Neuronal stem cell (in vitro differentiated cells): ENCODE measurements at regions not wholly inside any gene's neighbourhood (a gene's known extent, or its start where the extent isn't known, plus 50 kb on each side); places are given as distances from the start of the nearest gene placed in this dataset.
A peak's percentile ranks its signal among the peaks of the same experiment; 100 is the strongest.
"Not testable (repeated sequence)": the region's sequence is repeated elsewhere in the genome, so short reads cannot be mapped to it uniquely, and the experiment has no call there.

Experiments
- DNase-seq: peaks from one replicate; pipeline ENCODE4 v3.0.0-alpha.2; 2013; ENCODE audit warnings: low spot score
- H2AFZ ChIP-seq: one replicate; pipeline ENCODE4 v1.6.1; 2013; ENCODE audit warnings: mild to moderate bottlenecking, low read length, inconsistent platforms
- H2AK5ac ChIP-seq: 2 replicates; pipeline ENCODE4 v1.6.1; 2013; ENCODE audit warnings: low read depth, mild to moderate bottlenecking, inconsistent platforms, low read length, moderate library complexity, mixed read lengths
- H2BK120ac ChIP-seq: 2 replicates; pipeline ENCODE4 v1.6.1; 2013; ENCODE audit warnings: low read depth, mild to moderate bottlenecking, inconsistent platforms, low read length, moderate library complexity, mixed read lengths
- H2BK12ac ChIP-seq: one replicate; pipeline ENCODE4 v1.6.1; 2013; ENCODE audit warnings: low read length, inconsistent platforms
- H2BK15ac ChIP-seq: 2 replicates; pipeline ENCODE4 v1.6.1; 2013; ENCODE audit warnings: mild to moderate bottlenecking, low read length, inconsistent platforms, mixed read lengths
- H2BK5ac ChIP-seq: one replicate; pipeline ENCODE4 v1.6.1; 2013; ENCODE audit warnings: inconsistent platforms, mild to moderate bottlenecking, low read length, moderate library complexity
- H3K14ac ChIP-seq: one replicate; pipeline ENCODE4 v1.6.1; 2013; ENCODE audit warnings: low read length, inconsistent platforms
- H3K18ac ChIP-seq: 2 replicates; pipeline ENCODE4 v1.6.1; 2013; ENCODE audit warnings: low read length, inconsistent platforms
- H3K23ac ChIP-seq: 2 replicates; pipeline ENCODE4 v1.6.1; 2013; ENCODE audit warnings: low read depth, mild to moderate bottlenecking, mixed read lengths, low read length, inconsistent platforms; ENCODE audit not compliant: poor library complexity
- H3K27ac ChIP-seq: replicated peaks from 3 replicates; pipeline ENCODE4 v1.5.1; 2013; ENCODE audit warnings: low read length, inconsistent platforms
- H3K27me3 ChIP-seq, 3 experiments: 2 replicates each; pipeline ENCODE4 v1.6.1; 2013; ENCODE audit warnings: low read length in 3 of 3, mild to moderate bottlenecking in 2 of 3, inconsistent platforms in 1 of 3, low read depth in 1 of 3, mixed read lengths in 1 of 3, moderate library complexity in 1 of 3; ENCODE audit not compliant: control insufficient read depth in 3 of 3, insufficient read depth in 3 of 3
- H3K36me3 ChIP-seq, 2 donors: replicated peaks in 1 of 2; 2 replicates each; pipeline ENCODE4 v1.6.1; 2013; ENCODE audit warnings: low read length in 2 of 2; ENCODE audit not compliant: control insufficient read depth in 2 of 2, insufficient read depth in 2 of 2
- H3K4ac ChIP-seq: 2 replicates; pipeline ENCODE4 v1.6.1; 2013; ENCODE audit warnings: inconsistent platforms, mild to moderate bottlenecking, low read length, moderate library complexity
- H3K4me1 ChIP-seq, 2 donors: 1 replicate in 1 of 2; 2 replicates in 1 of 2; pipeline ENCODE4 v1.6.1; 2013; ENCODE audit warnings: low read length in 2 of 2, low read depth in 1 of 2; ENCODE audit not compliant: control insufficient read depth in 2 of 2, insufficient read depth in 1 of 2
- H3K4me2 ChIP-seq: one replicate; pipeline ENCODE4 v1.6.1; 2013; ENCODE audit warnings: mild to moderate bottlenecking, low read length, inconsistent platforms; ENCODE audit not compliant: insufficient read depth, poor library complexity, severe bottlenecking
- H3K4me3 ChIP-seq, 2 donors: 2 replicates each; pipeline ENCODE4 v1.5.1; 2013; ENCODE audit warnings: low read length in 2 of 2, mild to moderate bottlenecking in 2 of 2, inconsistent platforms in 1 of 2, moderate library complexity in 1 of 2
- H3K79me1 ChIP-seq: one replicate; pipeline ENCODE4 v1.6.1; 2013; ENCODE audit warnings: low read depth, mild to moderate bottlenecking, inconsistent platforms, low read length, moderate library complexity
- H3K9ac ChIP-seq: one replicate; pipeline ENCODE4 v1.6.1; 2013; ENCODE audit warnings: mild to moderate bottlenecking, low read depth, low read length, inconsistent platforms; ENCODE audit not compliant: poor library complexity
- H3K9me3 ChIP-seq, 2 donors: replicated peaks in 1 of 2; 2 replicates each; pipeline versions ENCODE3 to v1.6.1; 2013; ENCODE audit warnings: low read length in 2 of 2, mild to moderate bottlenecking in 2 of 2, inconsistent platforms in 1 of 2, low read depth in 1 of 2, mixed read lengths in 1 of 2, moderate library complexity in 1 of 2; ENCODE audit not compliant: control insufficient read depth in 2 of 2, insufficient read depth in 1 of 2
- H4K8ac ChIP-seq: one replicate; pipeline ENCODE4 v1.6.1; 2013; ENCODE audit warnings: low read depth, mild to moderate bottlenecking, inconsistent platforms, low read length, moderate library complexity
- H4K91ac ChIP-seq: one replicate; pipeline ENCODE4 v1.6.1; 2013; ENCODE audit warnings: low read length, low read depth, mild to moderate bottlenecking, inconsistent platforms; ENCODE audit not compliant: poor library complexity
- WGBS, 2 donors: extraction: QIAGEN DNeasy Blood & Tissue Kit; methylation state at CpG; one replicate each; pipeline ENCODE4 v1.1.7; 2013; ENCODE audit warnings: missing lambda C conversion rate in 2 of 2, mixed read lengths in 1 of 2; ENCODE audit not compliant: insufficient read length in 2 of 2, insufficient replicate concordance in 1 of 2; ENCODE audit errors: extremely low coverage in 2 of 2; 5-methylcytosine and 5-hydroxymethylcytosine counted together

GRCh38 chrX:46186811-46187106, 358.5 kb downstream of the ZNF674 start:
- not testable (repeated sequence) for H2AFZ ChIP-seq, H3K4me1 ChIP-seq, H2BK15ac ChIP-seq, H3K27me3 ChIP-seq, H3K27ac ChIP-seq, H4K91ac ChIP-seq, H3K9ac ChIP-seq, H3K9me3 ChIP-seq, H3K18ac ChIP-seq, H2BK120ac ChIP-seq, H2BK5ac ChIP-seq, DNase-seq, H3K14ac ChIP-seq, H3K4ac ChIP-seq, H3K4me3 ChIP-seq, H3K4me2 ChIP-seq, H3K36me3 ChIP-seq, H2AK5ac ChIP-seq, H4K8ac ChIP-seq, H3K23ac ChIP-seq, H2BK12ac ChIP-seq, H3K79me1 ChIP-seq
- no CpG with 5 or more reads among the region's 2 CpGs for WGBS, 2 donors

DNA sequence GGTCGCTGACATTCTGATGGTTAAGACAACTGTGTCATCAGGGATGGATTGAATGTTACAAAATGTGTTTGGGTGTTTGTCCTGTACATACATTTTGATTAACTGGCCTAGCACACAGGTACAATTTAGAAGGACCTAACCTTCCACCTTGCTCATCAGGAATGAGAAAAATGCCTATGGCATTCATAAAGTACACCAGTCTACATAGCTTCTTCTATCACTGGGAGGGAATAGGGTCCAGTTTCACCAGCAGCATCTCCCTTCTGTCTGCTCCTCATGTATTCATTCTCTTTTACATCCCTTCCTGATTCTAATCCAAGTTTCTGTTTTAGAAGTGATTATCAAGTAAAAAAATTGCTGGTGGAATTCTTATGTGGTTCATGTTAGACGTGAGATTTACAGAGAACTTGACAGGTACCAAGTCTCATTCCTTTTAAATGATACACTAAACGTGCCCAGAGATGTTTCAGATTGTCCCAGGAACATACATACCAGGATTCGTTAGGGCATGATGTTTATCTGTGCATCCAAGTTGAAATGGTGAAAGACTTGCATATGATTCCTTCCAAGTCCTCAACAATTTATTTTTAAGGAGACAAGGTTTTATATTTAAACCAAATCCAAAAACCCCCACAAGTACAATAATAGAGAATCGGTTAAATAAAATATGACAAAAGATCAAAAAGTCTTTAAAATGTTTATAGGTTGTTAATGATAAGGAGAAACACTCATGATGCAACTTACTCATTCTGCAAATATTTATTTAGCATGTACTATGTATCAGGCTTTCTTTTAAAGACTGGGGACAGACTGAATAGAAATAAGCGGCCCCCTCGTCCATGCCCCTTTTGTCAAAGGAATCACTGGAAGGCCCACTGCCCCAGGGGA, 359.1 kb downstream of the ZNF674 start:
- H2BK15ac ChIP-seq = no peak overlapping the region
- H3K36me3 ChIP-seq = no peaks in the 10 kb centered on the region
- no peak for DNase-seq
- no peak overlapping the region for H3K9ac ChIP-seq
- no peaks in the 10 kb centered on the region for H3K4me1 ChIP-seq
- no CpG with 5 or more reads among the region's 7 CpGs for WGBS, 2 donors
- no peak overlapping the region for H3K18ac ChIP-seq
- H3K27ac ChIP-seq = no peak overlapping the region
- no peak overlapping the region for H3K4me2 ChIP-seq
- no peak overlapping the region for H4K91ac ChIP-seq
- H3K4ac ChIP-seq = no peak overlapping the region
- peaks cover 0 to 5% (median 0%) of the 10 kb centered on the region in 3 experiments for H3K27me3 ChIP-seq
- H3K4me3 ChIP-seq = no peak overlapping the region
- no peaks in the 10 kb centered on the region for H3K79me1 ChIP-seq
- no peak overlapping the region for H2BK120ac ChIP-seq
- no peak overlapping the region for H2BK12ac ChIP-seq
- H2BK5ac ChIP-seq = no peak overlapping the region
- H3K9me3 ChIP-seq = no peaks in the 10 kb centered on the region
- H3K14ac ChIP-seq = no peak overlapping the region
- H2AK5ac ChIP-seq = no peak overlapping the region
- no peak overlapping the region for H4K8ac ChIP-seq
- no peak overlapping the region for H2AFZ ChIP-seq
- no peak overlapping the region for H3K23ac ChIP-seq

- no peak for DNase-seq
- no CpG with 5 or more reads among the region's 2 CpGs for WGBS, 2 donors
- Histone ChIP-seq H3K4me2 (no peak overlapping the region), H3K9ac (no peak overlapping the region), H3K18ac (no peak overlapping the region), H3K36me3 (no peaks in the 10 kb centered on the region), H3K27ac (no peak overlapping the region), H3K4me3 (no peak overlapping the region), H3K14ac (no peak overlapping the region), H3K79me1 (no peaks in the 10 kb centered on the region), H3K27me3 (peaks cover 0 to 4% (median 0%) of the 10 kb centered on the region in 3 experiments), H3K4me1 (no peaks in the 10 kb centered on the region), H3K23ac (no peak overlapping the region), H3K4ac (no peak overlapping the region), H3K9me3 (no peaks in the 10 kb centered on the region), H2BK5ac (no peak overlapping the region), H2BK15ac (no peak overlapping the region), H4K8ac (no peak overlapping the region), H2BK12ac (no peak overlapping the region), H2BK120ac (no peak overlapping the region), H2AFZ (no peak overlapping the region), H2AK5ac (no peak overlapping the region), H4K91ac (no peak overlapping the region)
These were observed 360.5 kb downstream of the ZNF674 start for GRCh38 chrX:46184749-46185148.

DNA sequence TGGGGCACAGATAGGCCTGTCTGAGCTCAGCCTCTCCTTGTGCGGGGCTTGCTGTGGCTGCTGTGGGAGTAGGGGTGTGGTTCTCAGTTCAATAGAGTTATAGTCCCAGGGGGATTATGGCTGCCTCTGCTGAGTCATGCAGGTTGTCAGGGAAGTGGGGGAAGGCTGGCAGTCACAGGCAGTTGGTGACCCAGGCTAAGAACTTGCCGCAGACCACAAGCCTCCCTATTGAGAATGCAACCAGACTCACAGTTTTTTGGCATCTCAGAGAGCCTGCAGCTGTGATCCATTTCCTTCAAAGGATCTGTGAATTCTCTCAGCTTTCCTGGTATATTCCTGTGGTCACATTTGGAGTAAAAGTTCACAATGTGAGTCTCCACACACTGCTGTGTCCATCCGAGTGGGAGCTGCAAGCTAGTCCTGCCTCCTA, 364.9 kb downstream of the ZNF674 start:
- Histone ChIP-seq H3K14ac (no peak overlapping the region), H3K4me1 (no peaks in the 10 kb centered on the region), H3K18ac (no peak overlapping the region), H2AK5ac (no peak overlapping the region), H2AFZ (peak overlapping the region; percentile 61), H3K9me3 (no peaks in the 10 kb centered on the region), H3K79me1 (no peaks in the 10 kb centered on the region), H3K4me3 (no peak overlapping the region), H3K23ac (no peak overlapping the region), H4K91ac (no peak overlapping the region), H4K8ac (no peak overlapping the region), H3K9ac (no peak overlapping the region), H3K4me2 (no peak overlapping the region), H3K4ac (no peak overlapping the region), H2BK12ac (no peak overlapping the region), H2BK15ac (no peak overlapping the region), H2BK5ac (no peak overlapping the region), H3K27me3 (no peaks in the 10 kb centered on the region), H2BK120ac (no peak overlapping the region), H3K36me3 (no peaks in the 10 kb centered on the region), H3K27ac (no peak overlapping the region)
- DNase-seq = peak; percentile 0
- no CpG with 5 or more reads among the region's 3 CpGs for WGBS, 2 donors
